Colon (tissue), 2 donors: ENCODE measurements at regions not wholly inside any gene's neighbourhood (a gene's known extent, or its start where the extent isn't known, plus 50 kb on each side); places are given as distances from the start of the nearest gene placed in this dataset.

Experiments used
- FAIRE-seq: peaks from 2 replicates; lab custom pipeline; 2012; peaks lifted over from hg19 to GRCh38; lab: Jason Lieb, UNC
- donor health status: control.
- donor health status: control.

DNA sequence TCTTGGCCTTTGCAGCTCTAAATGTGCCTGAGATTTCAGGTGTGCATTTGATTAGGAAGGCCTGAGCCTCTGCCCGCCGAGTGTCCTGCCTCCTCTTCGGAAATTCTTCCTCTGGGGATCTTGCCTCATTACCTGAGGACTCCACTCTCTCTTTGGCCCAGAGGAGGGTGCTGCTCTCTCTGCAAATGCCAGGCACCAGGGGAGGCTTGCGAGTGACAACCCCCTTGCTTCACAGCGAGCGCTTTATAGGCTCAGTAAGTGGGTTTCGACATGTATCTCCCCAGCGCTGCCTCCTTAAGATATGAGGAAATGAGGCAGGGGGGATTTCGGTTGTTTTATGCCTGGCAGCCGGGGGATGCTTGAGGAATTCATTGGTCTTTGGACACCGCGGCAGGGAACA is 423.9 kb downstream of the GLRX3 start:
- FAIRE-seq, result no peak

GRCh38 chr10:130560573-130560972 is 424.4 kb downstream of the GLRX3 start:
- no peak for FAIRE-seq

- FAIRE-seq, result no peak
These were observed 425.5 kb downstream of the GLRX3 start for GRCh38 chr10:130561681-130562080.

GRCh38 chr10:130567011-130567410 is 430.8 kb downstream of the GLRX3 start:
- no peak for FAIRE-seq

DNA sequence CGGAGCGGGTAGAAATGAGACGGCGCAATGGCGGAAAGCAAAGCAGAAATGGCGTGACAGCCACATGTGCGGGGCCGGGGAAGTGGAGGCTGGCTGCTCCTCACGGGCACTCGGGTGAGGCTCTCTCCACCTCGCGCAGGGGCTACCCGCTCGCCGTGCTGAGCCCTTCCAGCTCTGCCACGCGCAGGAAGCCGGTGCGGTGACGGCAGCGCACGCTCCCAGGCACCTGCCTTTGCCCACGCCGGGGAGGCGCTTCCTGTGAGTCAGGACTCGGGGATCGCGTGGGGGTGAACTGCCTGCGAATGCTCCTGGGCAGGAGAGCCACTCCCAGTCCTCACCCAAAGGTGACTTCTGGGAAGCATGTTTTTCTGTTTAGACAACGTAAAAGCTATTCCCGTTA is 431.2 kb downstream of the GLRX3 start:
- FAIRE-seq, result no peak

DNA sequence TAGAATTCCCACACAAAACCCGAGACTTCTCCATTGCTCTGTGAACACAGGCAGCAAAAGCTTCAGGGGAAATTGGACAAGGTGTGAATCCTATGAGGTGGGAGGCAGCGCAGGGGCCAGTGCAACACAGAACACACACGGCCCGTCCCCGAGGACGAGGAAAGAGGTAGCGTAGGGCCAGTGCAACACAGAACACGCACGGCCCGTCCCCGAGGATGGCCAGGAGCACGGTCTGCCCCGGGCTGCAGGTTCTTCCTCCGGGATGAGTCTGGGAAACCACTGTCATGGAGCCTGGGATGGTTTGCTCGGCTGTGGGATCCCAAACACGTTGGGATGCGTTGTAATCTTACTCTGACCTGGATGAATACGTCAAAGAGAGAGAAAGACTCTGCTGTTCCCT is 432.1 kb downstream of the GLRX3 start:
- no peak for FAIRE-seq

GRCh38 chr10:130570074-130570473 is 433.9 kb downstream of the GLRX3 start:
- FAIRE-seq, result no peak

DNA sequence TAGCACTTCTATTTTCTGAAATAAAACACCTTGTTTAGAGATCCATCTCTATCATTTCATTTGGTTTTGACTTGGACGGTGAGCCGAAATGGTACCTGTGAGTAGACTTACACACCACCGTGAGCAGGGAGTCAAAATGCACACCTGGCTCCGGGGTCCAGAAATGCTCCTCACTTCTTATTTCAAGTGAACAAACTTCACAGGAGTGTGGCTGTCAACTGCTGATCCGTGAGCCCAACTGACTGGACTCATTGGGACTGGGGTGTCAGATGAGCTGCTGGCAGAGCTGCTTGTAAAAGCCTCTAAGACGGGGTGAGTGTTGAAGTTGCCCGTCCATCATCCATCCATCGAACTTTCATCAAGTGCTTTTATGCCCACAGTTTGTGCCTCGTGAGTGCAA is 435.5 kb downstream of the GLRX3 start:
- no peak for FAIRE-seq

GRCh38 chr10:130573446-130573845 is 437.3 kb downstream of the GLRX3 start:
- FAIRE-seq, result no peak

- FAIRE-seq, result no peak
These were observed 439.6 kb downstream of the GLRX3 start for GRCh38 chr10:130575756-130576285.

- FAIRE-seq, result no peak
These were observed 440.2 kb downstream of the GLRX3 start for GRCh38 chr10:130576427-130576826.

DNA sequence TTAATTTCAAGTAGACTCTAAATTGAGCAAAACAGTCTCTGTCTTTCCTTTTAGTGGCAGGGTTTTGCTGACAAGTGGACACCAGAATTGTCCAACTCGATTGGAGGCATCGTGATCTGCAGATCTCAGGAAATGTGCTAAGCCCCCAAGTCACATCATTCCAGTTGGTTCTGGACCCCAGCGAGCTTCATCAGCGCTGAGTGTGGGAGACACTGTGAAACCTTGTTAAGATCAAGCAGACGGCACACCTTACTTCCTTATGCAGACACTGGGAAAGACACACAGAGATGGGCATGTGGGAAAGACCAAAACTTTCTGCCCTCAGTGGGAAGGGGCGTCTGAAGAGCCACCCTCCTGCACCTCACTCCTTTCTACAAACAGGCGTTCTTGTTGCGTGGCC is 440.8 kb downstream of the GLRX3 start:
- no peak for FAIRE-seq

GRCh38 chr10:130578532-130579289 is 442.5 kb downstream of the GLRX3 start:
- no peak for FAIRE-seq

DNA sequence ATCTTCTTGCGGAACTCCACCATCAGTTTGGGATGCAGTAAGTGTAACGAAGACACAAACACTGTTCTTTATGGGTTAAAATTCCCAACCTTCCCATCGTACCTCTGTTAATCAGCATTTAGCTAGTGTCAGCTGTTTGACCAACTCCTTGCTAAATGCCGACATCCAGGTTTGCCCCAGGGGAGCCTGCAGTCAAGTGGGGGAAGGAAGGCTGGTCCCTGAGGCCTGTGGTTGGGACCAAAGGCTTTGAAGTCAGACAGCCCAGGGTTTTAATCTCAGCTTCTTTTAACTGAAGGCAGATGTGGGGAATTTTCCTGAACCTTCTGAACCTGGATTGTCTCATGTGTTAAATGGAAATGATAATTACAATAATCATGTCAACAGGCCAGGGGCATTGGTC is 443.7 kb downstream of the GLRX3 start:
- FAIRE-seq, result no peak

DNA sequence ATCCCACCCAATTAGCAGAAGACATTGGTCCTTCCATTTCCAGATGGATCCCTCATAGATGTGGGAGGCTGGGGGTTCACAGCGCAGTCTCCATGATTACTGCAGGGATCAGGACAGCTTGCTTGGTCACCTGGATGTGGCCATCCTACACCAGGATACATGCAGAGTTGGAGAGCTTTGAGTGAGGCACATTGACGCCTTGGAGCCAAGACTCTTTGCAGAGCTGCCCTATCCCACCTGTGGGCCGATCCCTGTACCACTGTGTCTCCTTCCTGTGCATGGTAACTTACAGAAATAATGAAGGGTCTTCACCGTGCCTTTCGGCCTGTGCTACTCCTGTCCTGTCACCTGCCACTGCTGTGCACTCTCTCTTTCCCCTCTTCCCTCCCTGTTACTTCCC is 444.8 kb downstream of the GLRX3 start:
- FAIRE-seq, result no peak

- no peak for FAIRE-seq
These were observed 451.5 kb downstream of the GLRX3 start for GRCh38 chr10:130587718-130588117.

DNA sequence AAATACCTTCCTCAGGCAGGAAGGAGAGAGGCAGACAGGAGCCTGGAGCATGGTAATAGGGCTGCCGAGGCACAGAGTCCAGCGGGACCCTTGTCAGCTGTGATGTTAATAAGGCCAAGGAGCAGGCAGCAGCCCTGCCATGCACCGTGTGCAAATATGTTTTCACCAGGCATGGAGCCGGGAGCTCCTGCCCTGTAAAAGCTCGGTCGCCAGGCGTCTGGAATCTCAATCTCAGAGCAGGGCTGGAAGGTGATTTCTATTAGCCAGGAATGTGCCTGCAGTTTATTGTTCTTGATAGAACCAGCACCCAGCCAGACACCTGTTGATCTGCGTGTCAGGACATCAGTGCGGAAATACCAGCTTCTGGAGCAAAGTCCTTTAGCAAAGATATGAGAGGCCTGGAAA is 469.8 kb downstream of the GLRX3 start:
- FAIRE-seq, result no peak

DNA sequence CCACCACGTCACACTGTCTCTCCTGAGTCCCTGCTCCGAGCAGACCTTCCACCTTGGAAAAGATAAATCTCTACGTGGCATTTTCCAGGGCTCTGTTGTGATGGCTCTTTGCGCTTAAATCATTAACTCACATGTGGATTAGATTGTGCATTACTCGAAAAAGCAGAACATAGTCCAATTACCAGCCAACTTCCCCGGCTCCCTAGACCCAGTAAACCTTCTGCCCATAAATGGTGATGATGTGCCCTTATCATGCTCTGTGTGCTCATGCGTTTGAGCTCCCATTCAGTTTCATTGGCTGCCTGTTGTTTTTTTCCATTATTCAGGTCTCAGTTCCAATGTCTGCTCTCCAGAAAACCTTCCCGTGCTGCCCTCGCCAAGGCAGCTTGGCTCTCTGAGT is 471.2 kb downstream of the GLRX3 start:
- no peak for FAIRE-seq

DNA sequence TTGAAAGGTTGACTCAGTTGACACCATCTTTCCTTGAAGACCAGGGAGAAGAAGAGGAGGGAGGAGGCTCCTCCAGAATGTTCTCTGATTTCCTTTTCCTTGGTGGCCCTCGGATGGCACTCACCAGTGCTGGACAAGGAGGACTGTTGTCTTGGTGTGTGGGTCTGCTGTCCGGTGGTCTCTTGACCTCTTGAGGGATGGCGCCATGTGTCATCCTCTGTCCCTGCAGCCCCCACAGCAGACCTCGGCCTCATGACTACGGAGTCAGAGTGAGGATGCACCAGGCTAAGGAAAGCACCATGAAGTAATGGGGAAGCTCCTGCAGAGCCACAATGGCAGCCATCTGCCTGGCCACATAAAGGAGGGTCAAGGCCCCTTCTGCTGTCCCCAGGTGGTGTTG is 475.0 kb downstream of the GLRX3 start:
- FAIRE-seq, result no peak

DNA sequence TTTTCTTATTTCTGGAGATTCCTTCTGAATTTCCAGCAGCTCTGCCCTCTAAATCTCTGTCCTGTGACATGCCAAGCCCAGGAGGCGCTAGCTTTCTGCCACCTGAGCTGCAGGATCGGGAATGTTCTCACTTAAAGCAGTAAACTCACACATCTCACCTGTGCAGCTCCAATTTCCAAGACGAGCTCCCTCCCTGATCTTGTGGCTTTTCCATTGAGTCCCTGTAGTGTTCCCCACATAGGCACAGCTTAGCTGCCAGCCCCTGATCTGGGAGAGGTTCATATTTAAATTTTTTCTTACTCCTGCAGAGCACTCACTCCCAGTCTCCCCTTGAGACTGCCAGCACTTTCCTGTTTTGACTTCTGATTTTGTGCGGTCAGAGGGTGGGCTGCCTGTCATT is 479.3 kb downstream of the GLRX3 start:
- no peak for FAIRE-seq

GRCh38 chr10:130617985-130618384 is 481.8 kb downstream of the GLRX3 start:
- FAIRE-seq, result no peak

DNA sequence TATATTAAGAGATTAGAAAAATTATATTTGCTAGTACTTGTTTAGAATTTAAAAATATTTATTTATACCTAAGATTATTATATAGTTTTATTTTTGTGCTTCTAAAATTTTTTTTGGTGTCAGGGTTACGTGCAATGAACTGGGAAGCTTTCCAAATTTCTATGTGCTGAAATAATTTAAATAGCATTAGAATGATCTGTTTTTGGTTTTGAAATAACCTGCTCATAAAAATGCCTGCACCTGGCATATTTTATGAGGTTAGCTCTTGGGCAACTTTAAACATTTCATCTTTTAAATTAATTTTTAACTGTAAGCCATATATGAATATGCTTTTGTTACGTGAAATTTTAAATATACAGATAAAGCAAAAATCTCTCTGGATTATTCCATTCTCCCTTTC is 482.5 kb downstream of the GLRX3 start:
- FAIRE-seq, result no peak

GRCh38 chr10:130621231-130621775 is 485.1 kb downstream of the GLRX3 start:
- FAIRE-seq, result no peak

- no peak for FAIRE-seq
These were observed 487.6 kb downstream of the GLRX3 start for GRCh38 chr10:130623680-130624267.
